ENCODE measurements at regions not wholly inside any gene's neighbourhood (a gene's known extent, or its start where the extent isn't known, plus 50 kb on each side); places are given as distances from the start of the nearest gene placed in this dataset.

- H3K27ac ChIP-seq: no peak overlapping the region
- no peak for TF ChIP-seq CTCF (IDR thresholded peaks at IDR 0.05)
- no peak for TF ChIP-seq ZFX (IDR thresholded peaks at IDR 0.05; ENCODE audit: borderline replicate concordance)
These were observed 127.5 kb upstream of the AFF2 start for GRCh38 chrX:148372925-148373324.

- no peak overlapping the region for H3K27ac ChIP-seq
- TF ChIP-seq CTCF (IDR thresholded peaks at IDR 0.05): no peak
- TF ChIP-seq ZFX (IDR thresholded peaks at IDR 0.05; ENCODE audit: borderline replicate concordance): no peak
These were observed 124.1 kb upstream of the AFF2 start for GRCh38 chrX:148376342-148376741.

GRCh38 chrX:148380107-148380506, 120.3 kb upstream of the AFF2 start:
- TF ChIP-seq CTCF (IDR thresholded peaks at IDR 0.05) (no peak), ZFX (IDR thresholded peaks at IDR 0.05; ENCODE audit: borderline replicate concordance) (no peak)
- H3K27ac ChIP-seq: no peak overlapping the region

- no peak overlapping the region for H3K27ac ChIP-seq
- no peak for TF ChIP-seq CTCF (IDR thresholded peaks at IDR 0.05)
- no peak for TF ChIP-seq ZFX (IDR thresholded peaks at IDR 0.05; ENCODE audit: borderline replicate concordance)
These were observed 119.5 kb upstream of the AFF2 start for GRCh38 chrX:148380650-148381561.

- H3K27ac ChIP-seq: no peak overlapping the region
- no peak for TF ChIP-seq ZFX (IDR thresholded peaks at IDR 0.05; ENCODE audit: borderline replicate concordance)
- TF ChIP-seq CTCF (IDR thresholded peaks at IDR 0.05): no peak
These were observed 118.8 kb upstream of the AFF2 start for GRCh38 chrX:148381603-148382002.

GRCh38 chrX:148382983-148383382, 117.4 kb upstream of the AFF2 start:
- H3K27ac ChIP-seq: no peak overlapping the region
- no peak for TF ChIP-seq CTCF (IDR thresholded peaks at IDR 0.05)
- no peak for TF ChIP-seq ZFX (IDR thresholded peaks at IDR 0.05; ENCODE audit: borderline replicate concordance)

GRCh38 chrX:148385471-148385870, 114.9 kb upstream of the AFF2 start:
- no peak overlapping the region for H3K27ac ChIP-seq
- TF ChIP-seq ZFX (IDR thresholded peaks at IDR 0.05; ENCODE audit: borderline replicate concordance): no peak
- TF ChIP-seq CTCF (IDR thresholded peaks at IDR 0.05): no peak

Measured in 22Rv1 (cell line).